HEK293 (cell line): ENCODE measurements at regions not wholly inside any gene's neighbourhood (a gene's known extent, or its start where the extent isn't known, plus 50 kb on each side); places are given as distances from the start of the nearest gene placed in this dataset.
A peak's percentile ranks its signal among the peaks of the same experiment; 100 is the strongest.

Experiments used
- CTCF ChIA-PET: fragments of 350-600 bp; formaldehyde crosslinking; extraction: SDS; loops from one replicate; lab custom pipeline; 2021; ENCODE audit warnings: antibody characterized with exemption; lab: Yijun Ruan, JAX
- POLR2A ChIA-PET: fragments of 300-600 bp; formaldehyde crosslinking; extraction: SDS; loops from one replicate; lab custom pipeline; 2020; ENCODE audit warnings: antibody characterized with exemption, inconsistent platforms; lab: Yijun Ruan, JAX
- H3K27ac ChIP-seq: fragments of 200-500 bp; sonication (Bioruptor generic); 2 replicates; pipeline ENCODE4 v1.5.1; 2014; ENCODE audit warnings: low read depth, low read length, control low read depth, inconsistent platforms; ENCODE audit errors: extremely low read depth
- H3K36me3 ChIP-seq, 2 experiments: fragments of 200-500 bp in 1 of 2; sonication (Bioruptor generic) in 1 of 2; 1 replicate in 1 of 2; 2 replicates in 1 of 2; pipeline ENCODE4 v1.5.1; 2014 to 2017; ENCODE audit warnings: inconsistent platforms in 2 of 2, low read length in 2 of 2; ENCODE audit not compliant: control insufficient read depth in 2 of 2, insufficient read depth in 1 of 2
- H3K4me1 ChIP-seq: fragments of 200-500 bp; sonication (Bioruptor generic); 2 replicates; pipeline ENCODE4 v1.5.1; 2014; ENCODE audit warnings: mild to moderate bottlenecking, low read length, inconsistent platforms; ENCODE audit not compliant: control insufficient read depth, insufficient read depth
- H3K4me3 ChIP-seq: 2 replicates; pipeline ENCODE4 v1.5.1; 2011; ENCODE audit warnings: low read depth, mild to moderate bottlenecking, control low read depth, low read length, moderate library complexity
- H3K9me3 ChIP-seq: fragments of 200-500 bp; sonication (Bioruptor generic); 2 replicates; pipeline ENCODE4 v1.5.1; 2014; ENCODE audit warnings: low read depth, low read length, inconsistent platforms; ENCODE audit not compliant: control insufficient read depth, insufficient read depth
- GFI1B ChIP-seq: fragments of 450-650 bp; formaldehyde crosslinking; IDR thresholded peaks from 2 replicates; pipeline ENCODE4 v1.5.1; 2016; ENCODE audit warnings: missing biosample characterization, missing genetic modification characterization
- HOXA7 ChIP-seq: sonication (generic); formaldehyde crosslinking; IDR thresholded peaks from 2 replicates; pipeline ENCODE4 v1.8.1; 2022; ENCODE audit warnings: missing genetic modification reagents, borderline replicate concordance
- SETDB1 ChIP-seq: IDR thresholded peaks from one replicate; pipeline ENCODE4 v1.6.1; 2017; ENCODE audit warnings: mild to moderate bottlenecking, low read length, moderate library complexity, mixed read lengths; ENCODE audit not compliant: insufficient read length
- SP7 ChIP-seq: fragments of 450-650 bp; formaldehyde crosslinking; IDR thresholded peaks from 2 replicates; pipeline ENCODE4 v1.5.1; 2016; ENCODE audit warnings: missing biosample characterization, missing genetic modification characterization
- ZBTB26 ChIP-seq: fragments of 450-650 bp; formaldehyde crosslinking; optimal IDR thresholded peaks from 2 replicates; pipeline ENCODE3; 2016; ENCODE audit warnings: missing biosample characterization, mild to moderate bottlenecking, missing genetic modification characterization
- ZFP41 ChIP-seq: fragments of 450-650 bp; formaldehyde crosslinking; IDR thresholded peaks from 2 replicates; pipeline ENCODE4 v1.5.1; 2016; ENCODE audit warnings: missing biosample characterization, missing genetic modification characterization, borderline replicate concordance
- ZNF133 ChIP-seq: fragments of 450-650 bp; formaldehyde crosslinking; IDR thresholded peaks from 2 replicates; pipeline ENCODE4 v1.5.1; 2016; ENCODE audit warnings: missing biosample characterization, missing genetic modification characterization
- ZNF138 ChIP-seq: fragments of 450-650 bp; formaldehyde crosslinking; IDR thresholded peaks from 2 replicates; pipeline ENCODE4 v1.5.1; 2016; ENCODE audit warnings: missing biosample characterization, missing genetic modification characterization, borderline replicate concordance
- ZNF16 ChIP-seq: fragments of 450-650 bp; formaldehyde crosslinking; IDR thresholded peaks from 2 replicates; pipeline ENCODE4 v1.5.1; 2016; ENCODE audit warnings: low read depth, missing biosample characterization, missing genetic modification characterization
- ZNF366 ChIP-seq: fragments of 450-650 bp; formaldehyde crosslinking; conservative IDR thresholded peaks from 2 replicates; pipeline ENCODE4 v1.5.1; 2016; ENCODE audit warnings: missing biosample characterization, missing genetic modification characterization
- ZNF37A ChIP-seq: fragments of 450-650 bp; IDR thresholded peaks from 2 replicates; pipeline ENCODE4 v1.5.1; 2018; ENCODE audit warnings: missing biosample characterization, missing genetic modification characterization
- ZNF416 ChIP-seq: fragments of 450-650 bp; formaldehyde crosslinking; IDR thresholded peaks from 2 replicates; pipeline ENCODE4 v1.5.1; 2016; ENCODE audit warnings: missing biosample characterization, missing genetic modification characterization
- ZNF510 ChIP-seq: fragments of 450-650 bp; formaldehyde crosslinking; IDR thresholded peaks from 2 replicates; pipeline ENCODE4 v1.5.1; 2018; ENCODE audit warnings: mild to moderate bottlenecking, missing genetic modification characterization, missing biosample characterization; ENCODE audit not compliant: insufficient replicate concordance
- ZNF518A ChIP-seq: fragments of 450-650 bp; formaldehyde crosslinking; conservative IDR thresholded peaks from 2 replicates; pipeline ENCODE4 v1.5.1; 2016; ENCODE audit warnings: low read depth, missing biosample characterization, missing genetic modification characterization
- ZNF561 ChIP-seq: fragments of 450-650 bp; IDR thresholded peaks from 2 replicates; pipeline ENCODE4 v1.5.1; 2018; ENCODE audit warnings: missing biosample characterization, missing genetic modification characterization, borderline replicate concordance
- ZNF580 ChIP-seq: fragments of 450-650 bp; formaldehyde crosslinking; IDR thresholded peaks from 2 replicates; pipeline ENCODE4 v1.5.1; 2016; ENCODE audit warnings: missing biosample characterization, missing genetic modification characterization
- ZNF704 ChIP-seq: fragments of 450-650 bp; formaldehyde crosslinking; IDR thresholded peaks from 2 replicates; pipeline ENCODE4 v1.5.1; 2016; ENCODE audit warnings: missing biosample characterization, missing genetic modification characterization
- ZNF776 ChIP-seq: fragments of 450-650 bp; formaldehyde crosslinking; IDR thresholded peaks from 2 replicates; pipeline ENCODE4 v1.5.0; 2017; ENCODE audit warnings: missing biosample characterization, missing genetic modification characterization, borderline replicate concordance
- ZNF830 ChIP-seq: fragments of 450-650 bp; IDR thresholded peaks from 2 replicates; pipeline ENCODE4 v1.5.0; 2018; ENCODE audit warnings: missing biosample characterization, missing genetic modification characterization, low read depth, mild to moderate bottlenecking, moderate library complexity

GRCh38 chr2:41924024-41924423, 123.8 kb upstream of the PKDCC start (continued):
- no peak for TF ChIP-seq ZNF510 (tag by site-specific recombination)
- TF ChIP-seq ZNF580 (tag by site-specific recombination), result no peak
- TF ChIP-seq ZNF704 (tag by site-specific recombination), result no peak

GRCh38 chr2:41924709-41925408, 123.0 kb upstream of the PKDCC start:
- ChIA-PET CTCF (interaction anchor here (0.5 kb wide), 1 partner anchor 71 kb away, joined by 3 read pairs; no protein-coding TSS in a partner anchor), POLR2A (no interaction called here)
- Histone ChIP-seq H3K36me3 (no peaks in the 10 kb centered on the region), H3K9me3 (no peaks in the 10 kb centered on the region), H3K4me3 (no peak overlapping the region), H3K4me1 (peaks cover 2% of the 10 kb centered on the region; the same call in 1 of the 2 replicates), H3K27ac (no peak overlapping the region)
- TF ChIP-seq ZNF16 (tag by site-specific recombination) (no peak), SP7 (peak; percentile 56)

GRCh38 chr2:41925712-41926111, 122.1 kb upstream of the PKDCC start:
- H3K27ac ChIP-seq, result no peak overlapping the region
- H3K9me3 ChIP-seq, result no peaks in the 10 kb centered on the region
- ChIA-PET POLR2A (no interaction called here), CTCF (interaction anchor here (0.5 kb wide), 1 partner anchor 72 kb away, joined by 3 read pairs; no protein-coding TSS in a partner anchor)
- no peaks in the 10 kb centered on the region for H3K36me3 ChIP-seq
- H3K4me1 ChIP-seq, result peaks cover 2% of the 10 kb centered on the region; the same call in 1 of the 2 replicates
- no peak for TF ChIP-seq ZNF37A
- TF ChIP-seq ZNF561 (tag by site-specific recombination), result no peak
- TF ChIP-seq SETDB1, result peak; percentile 12
- TF ChIP-seq, all 188 proteins: peak for 1
- no peak overlapping the region for H3K4me3 ChIP-seq

- ChIA-PET POLR2A (no interaction called here), CTCF (no interaction called here)
- Histone ChIP-seq H3K9me3 (no peaks in the 10 kb centered on the region), H3K36me3 (no peaks in the 10 kb centered on the region), H3K4me1 (peaks cover 2% of the 10 kb centered on the region; the same call in 1 of the 2 replicates), H3K27ac (no peak overlapping the region), H3K4me3 (no peak overlapping the region)
- no peak for TF ChIP-seq ZNF510 (tag by site-specific recombination)
- no peak for TF ChIP-seq ZNF776 (tag by site-specific recombination)
- TF ChIP-seq ZNF518A (tag by site-specific recombination), result no peak
- no peak for TF ChIP-seq ZNF830
- TF ChIP-seq ZNF416, result no peak
- TF ChIP-seq ZFP41 (tag by site-specific recombination), result no peak
- TF ChIP-seq ZNF138, result no peak
- TF ChIP-seq HOXA7 (CRISPR knock-in tag), result no peak
- no peak for TF ChIP-seq ZNF37A
- TF ChIP-seq ZBTB26 (tag by site-specific recombination), result no peak
- no peak for TF ChIP-seq ZNF366 (tag by site-specific recombination)
- TF ChIP-seq GFI1B (tag by site-specific recombination), result no peak
- no peak for TF ChIP-seq ZNF133 (tag by site-specific recombination)
These were observed 120.9 kb upstream of the PKDCC start for GRCh38 chr2:41926614-41927580.
